HG03457 (cell line): ENCODE measurements at regions not wholly inside any gene's neighbourhood (a gene's known extent, or its start where the extent isn't known, plus 50 kb on each side); places are given as distances from the start of the nearest gene placed in this dataset.
"Not testable (repeated sequence)": the region's sequence is repeated elsewhere in the genome, so short reads cannot be mapped to it uniquely, and the experiment has no call there.

Experiments used
- ATAC-seq: cut with Tn5 transposase; IDR thresholded peaks from one replicate; pipeline ENCODE4 v1.9.1; 2021; ENCODE audit warnings: moderate number of reproducible peaks; ENCODE audit not compliant: unreplicated experiment

GRCh38 chr5:106646106-106646505, 1024.6 kb downstream of the EFNA5 start:
- ATAC-seq, result no peak

GRCh38 chr5:106640511-106640910, 1030.2 kb downstream of the EFNA5 start:
- no peak for ATAC-seq

DNA sequence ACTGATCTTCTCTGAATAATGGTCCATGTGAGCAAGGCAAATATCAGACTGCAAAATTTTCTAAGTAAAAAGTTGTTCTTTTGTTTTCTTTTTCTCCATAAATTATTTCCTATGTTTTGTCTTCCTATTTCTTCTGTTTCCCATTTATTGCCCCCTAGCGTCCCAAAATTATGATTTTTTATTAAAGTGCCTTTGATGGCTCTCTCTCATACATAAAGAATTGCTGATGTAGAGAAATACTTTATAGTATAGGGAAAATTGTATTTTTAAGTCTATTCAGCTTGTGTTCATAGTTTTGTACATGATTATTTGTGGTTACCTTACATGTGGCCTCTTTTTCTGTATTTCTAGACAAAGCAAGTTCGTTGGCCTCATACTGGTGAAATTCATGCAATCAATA, 1031.2 kb downstream of the EFNA5 start:
- no peak for ATAC-seq

GRCh38 chr5:106637275-106637674, 1033.5 kb downstream of the EFNA5 start:
- ATAC-seq, result no peak

- ATAC-seq, result no peak
Measured at GRCh38 chr5:106634375-106634774, 1036.4 kb downstream of the EFNA5 start.

GRCh38 chr5:106633825-106634224, 1036.9 kb downstream of the EFNA5 start:
- ATAC-seq, result no peak

DNA sequence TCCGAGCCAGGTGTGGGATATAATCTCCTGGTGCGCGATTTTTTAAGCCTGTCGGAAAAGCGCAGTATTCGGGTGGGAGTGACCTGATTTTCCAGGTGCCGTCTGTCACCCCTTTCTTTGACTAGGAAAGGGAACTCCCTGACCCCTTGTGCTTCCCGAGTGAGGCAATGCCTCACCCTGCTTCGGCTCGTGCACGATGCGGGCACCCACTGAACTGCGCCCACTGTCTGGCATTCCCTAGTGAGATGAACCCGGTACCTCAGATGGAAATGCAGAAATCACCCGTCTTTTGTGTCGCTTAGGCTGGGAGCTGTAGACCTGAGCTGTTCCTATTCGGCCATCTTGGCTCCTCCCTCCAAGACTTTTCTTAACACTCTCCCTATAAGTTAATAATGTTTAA, 1042.3 kb downstream of the EFNA5 start:
- ATAC-seq, result not testable (repeated sequence)

- ATAC-seq, result no peak
Measured at GRCh38 chr5:106610041-106610440, 1060.7 kb downstream of the EFNA5 start.

- ATAC-seq, result no peak
Measured at GRCh38 chr5:106601620-106602019, 1069.1 kb downstream of the EFNA5 start.

GRCh38 chr5:106600803-106601202, 1069.9 kb downstream of the EFNA5 start:
- no peak for ATAC-seq

DNA sequence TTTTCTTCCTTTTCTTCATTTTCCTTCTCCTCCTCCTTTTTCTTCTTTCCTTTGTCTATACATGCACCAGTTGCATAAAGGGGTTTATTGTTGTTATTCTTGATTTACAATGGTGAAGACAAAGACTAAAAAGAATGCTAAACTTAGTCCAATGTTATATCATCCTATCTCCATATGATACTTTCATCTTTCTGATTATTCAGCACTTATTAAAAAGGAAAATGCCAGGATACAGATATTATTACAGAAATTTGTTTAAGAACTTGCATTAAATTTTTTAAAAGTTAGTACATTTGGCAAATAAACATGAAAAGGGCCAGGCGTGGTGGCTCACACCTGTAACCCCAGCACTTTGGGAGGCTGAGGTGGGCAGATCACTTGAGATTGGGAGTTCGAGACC, 1074.9 kb downstream of the EFNA5 start:
- no peak for ATAC-seq

- ATAC-seq, result no peak
Measured at GRCh38 chr5:106584268-106584667, 1086.5 kb downstream of the EFNA5 start.

GRCh38 chr5:106578736-106579135, 1092.0 kb downstream of the EFNA5 start:
- ATAC-seq, result no peak

GRCh38 chr5:106574820-106575219, 1095.9 kb downstream of the EFNA5 start:
- no peak for ATAC-seq

DNA sequence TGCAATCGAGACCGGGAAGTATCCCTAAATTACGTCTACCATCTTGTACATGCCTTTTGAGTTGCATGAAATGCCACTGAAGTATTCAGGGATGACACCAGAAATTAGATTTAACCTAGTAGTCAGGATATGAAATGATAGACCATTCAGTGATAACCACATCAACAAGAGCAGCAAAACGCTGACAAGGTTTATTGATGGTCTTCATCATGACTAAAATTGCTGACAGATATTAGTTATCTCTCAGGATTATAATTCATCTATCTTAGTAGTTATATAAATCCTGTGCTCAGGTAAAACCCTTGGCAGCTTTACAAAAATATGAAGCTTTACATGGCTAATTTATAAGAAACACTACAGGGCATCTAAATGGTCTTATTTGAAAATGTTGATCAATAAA, 1104.7 kb downstream of the EFNA5 start:
- no peak for ATAC-seq

DNA sequence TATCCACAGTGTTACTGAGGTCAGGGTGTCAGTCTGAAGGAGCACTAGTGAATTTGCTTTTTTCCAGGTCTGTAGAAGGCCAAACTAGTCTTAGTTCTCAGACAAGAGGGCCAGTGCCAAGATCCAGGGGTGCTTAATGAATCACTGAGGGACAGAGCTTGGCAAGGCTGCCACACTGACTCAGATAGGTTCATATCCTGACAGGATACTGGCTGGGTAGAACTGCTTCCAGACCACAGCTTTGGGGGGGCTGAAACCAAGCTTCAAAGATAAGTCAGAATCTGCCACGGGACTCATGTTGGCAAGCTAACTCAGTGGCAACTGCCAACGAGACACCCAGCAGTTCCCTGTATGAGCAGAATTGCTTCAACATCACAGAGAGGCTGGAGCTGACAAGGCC, 1125.4 kb downstream of the EFNA5 start:
- no peak for ATAC-seq

DNA sequence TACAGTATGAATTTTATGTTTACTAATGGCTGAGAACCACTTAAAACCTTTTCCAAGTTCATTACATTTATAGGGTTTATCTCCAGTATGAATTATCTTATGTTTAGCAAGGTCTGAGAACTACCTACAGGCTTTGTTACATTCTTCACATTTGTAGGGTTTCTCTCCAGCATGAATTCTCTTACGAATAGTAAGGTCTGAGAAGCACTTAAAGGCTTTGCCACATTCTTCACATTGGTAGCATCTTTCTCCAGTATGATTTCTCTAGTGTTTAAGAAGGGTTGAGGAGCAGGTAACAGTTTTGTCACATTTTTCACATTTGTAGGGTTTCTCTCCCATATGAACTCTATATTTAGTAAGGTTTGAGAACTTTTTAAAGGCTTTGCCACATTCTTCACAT, 1127.4 kb downstream of the EFNA5 start:
- ATAC-seq, result no peak

DNA sequence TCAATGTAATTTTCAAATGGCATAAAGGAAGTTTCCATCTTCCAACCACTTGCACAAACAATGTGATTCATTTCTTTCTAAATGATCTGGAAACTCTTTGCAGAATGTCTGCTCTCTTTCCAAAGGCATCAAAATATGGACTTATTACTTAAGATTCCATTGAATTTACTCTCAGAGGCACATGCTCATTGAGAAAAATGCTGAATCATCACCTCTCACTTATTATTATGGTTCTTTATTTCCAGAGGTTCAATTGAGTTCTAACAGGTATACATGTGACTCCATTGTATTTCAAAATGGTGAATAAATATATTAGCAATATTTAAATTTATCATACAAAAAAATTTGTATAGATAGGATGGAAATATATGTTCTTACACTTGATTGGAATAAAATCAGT, 1140.6 kb downstream of the EFNA5 start:
- no peak for ATAC-seq

DNA sequence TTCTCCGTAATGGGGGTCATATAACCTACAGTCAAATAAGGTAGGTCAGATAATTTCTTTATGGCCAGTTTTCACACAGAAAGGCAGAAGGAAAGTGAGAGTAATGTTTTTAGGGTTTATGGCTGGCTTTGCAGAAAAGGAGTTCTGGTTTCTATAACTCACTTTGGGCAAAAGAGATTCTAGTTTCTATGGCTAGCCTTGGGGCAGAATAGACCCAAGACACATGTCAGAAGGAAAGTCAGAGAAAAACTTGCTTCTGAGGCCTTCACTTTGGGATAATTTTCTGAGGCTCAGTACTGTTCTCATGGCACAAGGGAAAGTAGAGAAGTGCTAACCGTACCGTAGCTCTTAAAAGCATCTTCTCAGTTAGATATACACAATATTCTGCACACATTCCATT, 1145.3 kb downstream of the EFNA5 start:
- no peak for ATAC-seq

DNA sequence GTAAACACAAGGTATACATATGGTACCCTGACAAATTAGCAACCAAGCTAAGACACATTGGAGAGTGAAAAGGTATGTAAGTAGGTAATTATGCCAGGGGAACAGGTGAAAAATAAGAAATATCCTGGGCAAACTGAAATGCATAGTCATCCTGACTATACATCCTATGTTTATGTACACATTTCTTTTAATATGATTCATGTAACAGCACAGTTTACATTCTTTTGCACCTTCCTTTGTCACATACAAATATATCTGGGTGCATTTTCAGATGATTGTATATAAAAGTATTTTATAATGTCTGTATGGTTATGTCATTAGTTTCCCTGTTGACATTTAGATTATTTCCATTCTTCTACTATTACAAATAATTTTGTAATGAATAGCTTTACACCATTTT, 1146.9 kb downstream of the EFNA5 start:
- ATAC-seq, result no peak

DNA sequence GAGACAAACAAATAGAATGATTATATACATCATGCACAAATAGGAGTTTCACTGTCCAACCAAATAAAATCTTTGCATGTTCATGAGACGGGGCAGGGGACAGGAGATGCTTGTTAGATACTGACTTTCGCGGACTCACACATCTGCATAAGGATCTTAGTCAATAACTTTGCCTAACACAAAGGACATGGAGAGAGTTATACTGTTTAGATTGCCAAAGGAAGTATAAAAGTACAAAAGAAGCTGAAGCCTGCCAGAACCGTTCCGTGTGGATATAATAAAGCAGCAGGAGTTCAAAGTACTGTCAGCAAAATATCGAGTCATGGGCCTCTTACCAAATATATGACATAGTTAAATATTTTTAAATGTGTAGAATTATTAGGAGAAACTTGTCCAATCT, 1148.4 kb downstream of the EFNA5 start:
- no peak for ATAC-seq

DNA sequence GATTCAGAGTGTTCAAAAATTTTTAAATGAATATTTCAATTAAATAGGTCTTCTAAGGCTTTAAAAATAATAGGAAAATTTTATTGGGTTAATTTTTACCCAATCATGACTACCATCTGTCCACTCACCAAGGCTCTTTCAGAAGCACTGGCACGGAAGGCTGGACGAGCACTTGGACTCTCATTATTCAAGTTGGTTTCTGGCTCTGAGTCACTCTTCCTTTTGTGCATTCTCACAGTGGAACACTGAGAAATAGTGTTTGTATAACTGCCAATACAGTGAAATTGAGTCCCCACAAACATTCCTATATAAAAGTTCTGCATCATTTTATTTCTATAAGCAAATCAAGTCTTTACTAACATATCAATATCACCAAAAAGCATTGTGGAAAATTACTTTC, 1149.0 kb downstream of the EFNA5 start:
- no peak for ATAC-seq

GRCh38 chr5:106510321-106510720, 1160.4 kb downstream of the EFNA5 start:
- ATAC-seq, result no peak

DNA sequence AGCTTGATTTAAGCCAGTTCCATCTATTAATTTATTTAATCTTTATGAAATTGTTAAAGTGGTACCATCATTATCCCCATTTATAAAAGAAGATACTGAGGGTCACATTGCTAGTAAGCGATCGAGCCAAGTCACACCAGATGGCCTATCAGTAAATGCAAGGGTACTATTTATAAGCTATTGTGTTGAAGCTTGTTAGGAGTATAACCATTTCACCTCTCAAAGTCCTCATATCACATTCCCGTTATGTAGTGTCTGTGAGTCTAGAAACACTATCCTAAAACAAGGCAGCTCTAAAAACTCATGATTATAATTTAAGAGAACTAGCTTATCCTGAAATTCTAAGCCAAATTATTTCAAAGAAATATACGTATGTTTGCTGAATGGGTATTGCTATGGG, 1161.8 kb downstream of the EFNA5 start:
- no peak for ATAC-seq
